Adipocyte (in vitro differentiated cells): ENCODE measurements at regions not wholly inside any gene's neighbourhood (a gene's known extent, or its start where the extent isn't known, plus 50 kb on each side); places are given as distances from the start of the nearest gene placed in this dataset.

ENCODE experiments used
- DNase-seq: peaks from one replicate; pipeline ENCODE4 v3.0.0-alpha.2; 2015; ENCODE audit warnings: low read depth
- H3K27me3 ChIP-seq: replicated peaks from 2 replicates; pipeline ENCODE4 v1.7.0; 2013; ENCODE audit warnings: mild to moderate bottlenecking, low read length, moderate library complexity; ENCODE audit not compliant: control insufficient read depth, insufficient read depth
- H3K36me3 ChIP-seq: 2 replicates; pipeline ENCODE4 v1.7.0; 2013; ENCODE audit warnings: low read length, mild to moderate bottlenecking, moderate library complexity; ENCODE audit not compliant: control insufficient read depth, insufficient read depth, severe bottlenecking
- H3K4me1 ChIP-seq: 2 replicates; pipeline ENCODE4 v1.7.0; 2013; ENCODE audit warnings: mild to moderate bottlenecking, low read length, moderate library complexity; ENCODE audit not compliant: control insufficient read depth, insufficient read depth
- H3K4me3 ChIP-seq: 2 replicates; pipeline ENCODE4 v1.7.0; 2013; ENCODE audit warnings: mild to moderate bottlenecking, low read length, moderate library complexity
- H3K9ac ChIP-seq: 2 replicates; pipeline ENCODE4 v1.7.0; 2013; ENCODE audit warnings: mild to moderate bottlenecking, low read length, moderate library complexity
- H3K9me3 ChIP-seq: 2 replicates; pipeline ENCODE4 v1.7.0; 2013; ENCODE audit warnings: mild to moderate bottlenecking, low read length, moderate library complexity; ENCODE audit not compliant: control insufficient read depth

DNA sequence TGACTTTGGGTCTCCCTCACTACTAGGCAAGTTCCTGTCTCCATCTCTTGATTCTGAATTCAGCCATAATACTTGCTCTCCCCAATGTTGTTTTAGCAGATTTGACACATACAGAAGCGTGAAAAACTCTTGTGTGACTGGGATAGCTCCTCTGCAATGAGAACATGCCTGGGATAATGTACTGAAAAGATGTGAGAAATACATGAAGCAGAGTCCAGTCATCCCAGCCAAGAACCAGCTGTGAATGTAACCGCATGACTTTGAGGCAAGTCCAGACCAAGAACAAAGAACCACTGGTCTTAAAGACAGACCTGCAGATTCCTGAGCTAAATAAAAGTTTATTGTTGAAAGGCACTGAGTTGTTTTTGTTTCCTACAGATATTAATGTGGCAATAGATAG, 135.0 kb downstream of the NMUR2 start:
- DNase-seq = no peak
- Histone ChIP-seq H3K27me3 (no peaks in the 10 kb centered on the region), H3K4me1 (peaks cover 7% of the 10 kb centered on the region), H3K36me3 (no peaks in the 10 kb centered on the region), H3K9ac (no peak overlapping the region), H3K9me3 (no peaks in the 10 kb centered on the region), H3K4me3 (no peak overlapping the region)

DNA sequence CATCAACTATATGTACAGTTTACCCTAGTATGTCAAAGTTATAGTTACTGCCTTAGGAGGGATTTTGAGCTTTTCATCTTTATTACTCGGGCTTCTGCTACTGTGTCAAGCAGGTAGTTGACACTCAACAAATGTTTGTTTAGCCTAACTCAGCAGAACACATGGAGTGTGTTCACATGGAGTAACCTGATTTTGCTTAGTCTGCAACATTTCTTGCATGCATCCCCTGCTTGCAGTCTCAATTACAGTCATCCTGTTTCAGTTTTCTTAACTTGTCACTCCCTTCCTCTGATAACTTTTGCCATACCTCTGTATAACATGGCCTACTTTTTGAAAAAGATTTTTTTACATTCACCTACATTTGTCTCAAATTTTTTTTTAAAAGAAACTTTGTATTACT, 135.5 kb downstream of the NMUR2 start:
- DNase-seq = no peak
- H3K9ac ChIP-seq = no peak overlapping the region

DNA sequence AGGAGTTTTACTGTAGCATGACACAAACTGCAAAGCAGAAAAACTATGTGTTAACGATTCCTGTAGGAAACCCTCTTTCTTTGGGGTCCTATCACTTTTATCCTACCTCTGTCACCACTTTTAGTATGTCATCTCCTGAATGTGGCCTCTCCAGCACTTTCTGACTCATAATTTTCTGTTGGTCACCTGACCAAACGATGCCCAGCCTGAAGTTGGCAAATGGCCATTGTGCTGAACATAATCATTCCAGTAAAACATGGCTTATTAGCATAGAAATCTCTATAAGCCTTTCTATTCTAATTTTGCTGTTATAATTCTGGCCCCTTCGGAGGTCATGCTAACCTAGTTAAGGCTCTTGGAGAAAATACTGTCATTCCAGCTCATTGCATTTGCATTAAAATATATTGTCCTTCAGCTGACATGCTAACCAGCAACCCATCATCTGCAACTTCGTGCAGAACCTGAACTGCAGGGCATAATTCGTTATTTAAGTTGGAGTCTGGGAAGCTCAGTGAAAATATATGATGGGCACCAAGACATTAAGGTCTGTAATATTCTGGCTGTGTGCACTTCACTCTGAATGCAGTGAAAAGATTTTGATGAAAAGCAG, 140.3 kb downstream of the NMUR2 start:
- Histone ChIP-seq H3K9ac (no peak overlapping the region), H3K27me3 (no peaks in the 10 kb centered on the region), H3K9me3 (no peaks in the 10 kb centered on the region), H3K4me3 (no peak overlapping the region), H3K4me1 (peaks cover 2% of the 10 kb centered on the region), H3K36me3 (no peaks in the 10 kb centered on the region)
- no peak for DNase-seq

More for the DNA sequence above, 135.5 kb downstream of the NMUR2 start:
- peaks cover 7% of the 10 kb centered on the region for H3K4me1 ChIP-seq
- no peaks in the 10 kb centered on the region for H3K27me3 ChIP-seq
- no peaks in the 10 kb centered on the region for H3K36me3 ChIP-seq
- H3K9me3 ChIP-seq = no peaks in the 10 kb centered on the region
- no peak overlapping the region for H3K4me3 ChIP-seq

DNA sequence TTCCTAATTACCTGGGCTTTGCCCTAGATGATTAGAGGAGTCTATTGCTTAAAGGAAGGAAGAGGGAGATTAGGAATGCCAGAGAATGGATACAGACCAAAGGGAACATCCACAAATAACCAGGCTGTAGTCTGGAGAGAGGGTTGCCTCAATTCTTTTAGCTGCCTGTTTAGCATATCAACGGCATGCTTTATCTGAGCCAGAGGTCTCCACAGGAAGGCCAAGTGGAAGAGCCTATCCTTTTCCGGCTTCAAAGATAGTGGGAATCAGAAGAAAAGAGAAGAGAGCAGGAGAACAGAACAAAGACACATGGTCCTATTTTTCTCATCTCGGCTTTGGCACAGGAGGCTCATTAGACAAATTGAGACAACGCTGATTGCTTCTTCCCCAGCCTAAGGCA, 142.4 kb downstream of the NMUR2 start:
- Histone ChIP-seq H3K36me3 (no peaks in the 10 kb centered on the region), H3K27me3 (no peaks in the 10 kb centered on the region), H3K4me1 (peaks cover 2% of the 10 kb centered on the region), H3K9ac (no peak overlapping the region), H3K9me3 (no peaks in the 10 kb centered on the region), H3K4me3 (no peak overlapping the region)
- DNase-seq = no peak

DNA sequence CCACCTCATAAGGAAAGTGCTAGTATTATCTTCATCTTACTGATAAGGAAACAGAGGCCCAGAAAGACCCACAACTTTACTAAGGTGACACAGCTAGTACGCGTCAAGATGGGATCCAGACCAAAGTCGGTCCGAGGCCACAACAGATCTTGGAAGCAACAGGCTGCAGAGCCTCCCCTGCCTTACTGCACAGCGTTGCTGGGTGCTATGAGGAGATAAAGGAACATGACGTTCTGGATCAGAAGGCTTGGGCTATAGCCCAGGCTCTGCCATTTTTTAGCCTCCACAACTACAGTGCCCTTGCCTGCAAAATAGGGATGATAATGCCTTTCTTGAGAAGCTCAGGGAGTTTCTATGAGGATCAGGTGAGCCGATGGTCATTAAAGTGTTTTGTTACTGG, 144.1 kb downstream of the NMUR2 start:
- H3K9me3 ChIP-seq = no peaks in the 10 kb centered on the region
- DNase-seq = no peak
- no peak overlapping the region for H3K4me3 ChIP-seq
- H3K4me1 ChIP-seq = peaks cover 2% of the 10 kb centered on the region
- H3K27me3 ChIP-seq = no peaks in the 10 kb centered on the region
- no peaks in the 10 kb centered on the region for H3K36me3 ChIP-seq
- no peak overlapping the region for H3K9ac ChIP-seq

DNA sequence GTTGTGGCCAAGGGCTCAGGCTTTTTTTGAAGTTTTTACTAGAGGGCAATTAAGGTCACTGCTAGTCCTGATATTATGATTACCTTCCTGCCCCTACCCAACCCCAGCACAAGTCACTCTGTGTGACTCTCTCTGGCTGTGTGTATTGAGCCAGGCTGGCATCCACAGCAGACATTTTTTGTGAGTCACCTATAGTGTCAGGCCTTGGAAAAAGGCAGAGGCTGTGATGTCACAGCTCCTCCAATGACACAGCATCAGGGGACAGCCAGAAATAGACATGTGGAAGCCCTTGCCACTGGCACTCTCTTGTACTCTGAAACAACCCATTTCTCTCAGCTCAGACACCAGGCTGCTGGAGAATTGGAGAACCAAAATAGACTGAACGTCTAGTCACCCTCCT, 145.4 kb downstream of the NMUR2 start:
- Histone ChIP-seq H3K4me1 (peaks cover 2% of the 10 kb centered on the region), H3K27me3 (no peaks in the 10 kb centered on the region), H3K9ac (no peak overlapping the region), H3K9me3 (no peaks in the 10 kb centered on the region), H3K36me3 (no peaks in the 10 kb centered on the region), H3K4me3 (no peak overlapping the region)
- DNase-seq = no peak

DNA sequence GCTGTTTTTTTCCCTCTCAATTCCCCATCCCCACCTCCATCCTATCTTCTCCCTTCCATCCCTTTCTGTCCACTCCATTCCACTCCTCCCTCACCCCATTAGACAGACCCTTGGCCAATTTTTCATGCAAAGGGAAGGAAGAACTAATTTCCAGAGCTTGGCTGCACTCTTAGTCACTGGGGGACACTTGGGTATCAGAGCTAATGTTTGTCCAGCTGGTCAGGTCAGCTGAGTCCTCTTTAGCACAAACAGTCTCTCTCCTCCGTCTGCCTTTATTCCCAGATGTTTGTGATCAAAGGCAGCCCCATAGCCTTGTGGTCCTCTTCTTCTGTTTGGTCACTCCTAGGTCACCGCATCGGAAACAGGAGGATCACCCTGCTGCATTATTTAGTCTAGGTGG, 148.5 kb downstream of the NMUR2 start:
- DNase-seq = no peak
- Histone ChIP-seq H3K4me3 (no peak overlapping the region), H3K9me3 (no peaks in the 10 kb centered on the region), H3K4me1 (no peaks in the 10 kb centered on the region), H3K9ac (no peak overlapping the region), H3K36me3 (no peaks in the 10 kb centered on the region), H3K27me3 (no peaks in the 10 kb centered on the region)

DNA sequence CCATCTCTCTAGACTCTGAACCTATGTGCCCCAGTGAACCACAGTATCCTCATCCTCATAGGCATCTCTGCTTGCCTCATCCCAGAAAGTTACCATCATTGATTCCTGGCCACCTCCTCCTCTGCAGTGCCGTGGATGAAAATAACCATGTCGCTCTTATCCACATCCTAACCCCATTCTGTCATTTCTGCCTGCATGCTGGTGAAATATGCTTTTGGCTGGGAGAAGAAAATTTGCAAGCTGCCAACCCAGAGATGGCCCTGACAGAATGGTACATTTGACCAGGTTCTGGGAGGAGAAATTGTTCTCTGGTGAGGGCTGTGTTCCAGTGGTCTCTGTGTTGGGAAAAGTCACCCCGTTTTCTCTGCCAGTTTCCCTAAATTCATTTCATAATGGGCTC, 149.7 kb downstream of the NMUR2 start:
- Histone ChIP-seq H3K9me3 (no peaks in the 10 kb centered on the region), H3K27me3 (no peaks in the 10 kb centered on the region), H3K4me3 (no peak overlapping the region), H3K9ac (no peak overlapping the region), H3K36me3 (no peaks in the 10 kb centered on the region), H3K4me1 (no peaks in the 10 kb centered on the region)
- DNase-seq = no peak

DNA sequence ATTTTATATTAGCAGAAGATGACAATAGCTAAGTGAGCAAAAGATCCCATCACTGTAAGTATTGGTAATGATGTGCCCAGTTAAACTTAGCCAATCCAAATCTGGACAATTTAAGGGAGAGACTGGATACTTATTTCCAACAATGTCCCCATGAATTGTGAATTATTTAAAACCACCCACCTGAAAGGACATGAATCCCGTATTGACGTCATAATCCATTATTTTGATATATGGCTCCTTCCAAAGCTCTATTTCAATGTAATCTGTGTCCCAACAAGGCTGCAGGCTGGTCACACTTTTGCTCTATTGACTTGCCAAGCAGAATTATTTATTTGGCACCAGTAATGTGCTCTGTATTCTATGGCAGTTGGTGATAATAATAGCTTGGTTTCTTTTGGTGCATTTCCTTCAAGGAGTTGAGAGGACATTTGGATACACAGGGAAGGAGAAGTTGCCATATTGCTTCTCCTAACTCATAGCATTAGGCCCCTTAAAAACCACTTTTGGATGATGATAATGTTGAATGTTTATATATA, 157.2 kb downstream of the NMUR2 start:
- no peak overlapping the region for H3K4me3 ChIP-seq

DNA sequence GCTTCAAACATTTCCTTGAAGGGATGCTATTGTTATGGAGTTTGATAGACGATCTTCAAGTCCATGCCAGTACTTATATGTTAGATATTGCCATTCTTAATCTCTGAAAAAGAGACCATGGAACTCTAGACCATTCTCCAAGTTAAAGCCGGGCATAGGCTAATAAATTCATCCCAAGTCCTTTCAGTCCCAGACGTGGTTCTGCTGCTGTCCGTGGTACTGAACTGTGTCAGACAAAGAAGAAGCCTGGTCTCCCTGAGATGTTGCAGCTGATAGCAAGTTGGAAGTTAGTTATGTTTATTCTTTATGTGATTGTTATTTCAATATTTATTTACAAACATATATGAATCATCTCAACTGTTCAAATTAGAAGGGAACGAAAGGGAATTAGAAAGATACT, 158.7 kb downstream of the NMUR2 start:
- Histone ChIP-seq H3K9ac (no peak overlapping the region), H3K9me3 (no peaks in the 10 kb centered on the region), H3K27me3 (no peaks in the 10 kb centered on the region), H3K4me1 (no peaks in the 10 kb centered on the region), H3K4me3 (no peak overlapping the region), H3K36me3 (no peaks in the 10 kb centered on the region)
- DNase-seq = peak; percentile 32

More for the DNA sequence above, 157.2 kb downstream of the NMUR2 start:
- no peaks in the 10 kb centered on the region for H3K4me1 ChIP-seq
- no peaks in the 10 kb centered on the region for H3K36me3 ChIP-seq
- no peaks in the 10 kb centered on the region for H3K9me3 ChIP-seq
- H3K27me3 ChIP-seq = no peaks in the 10 kb centered on the region
- no peak overlapping the region for H3K9ac ChIP-seq
- no peak for DNase-seq

DNA sequence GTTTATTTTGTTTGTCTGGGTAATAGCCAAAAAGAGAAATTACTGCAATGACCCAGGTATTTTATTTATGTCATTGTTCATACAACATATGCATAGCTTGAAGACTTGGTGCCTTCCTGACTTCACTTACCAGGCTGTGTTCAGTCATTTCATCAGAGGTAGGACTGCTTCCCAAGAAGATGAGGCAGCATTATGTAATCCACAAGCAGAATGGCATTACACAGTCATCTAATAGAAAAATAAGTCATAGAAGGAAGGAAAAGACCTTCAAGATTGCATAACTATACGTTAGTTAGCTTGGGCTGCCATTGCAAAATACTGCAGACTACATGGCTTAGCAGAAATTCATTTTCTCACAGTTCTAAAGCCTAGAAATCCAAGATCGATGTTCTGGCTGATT, 167.5 kb downstream of the NMUR2 start:
- Histone ChIP-seq H3K27me3 (no peaks in the 10 kb centered on the region), H3K4me3 (no peak overlapping the region), H3K4me1 (no peaks in the 10 kb centered on the region), H3K9ac (no peak overlapping the region), H3K9me3 (no peaks in the 10 kb centered on the region), H3K36me3 (no peaks in the 10 kb centered on the region)
- no peak for DNase-seq

DNA sequence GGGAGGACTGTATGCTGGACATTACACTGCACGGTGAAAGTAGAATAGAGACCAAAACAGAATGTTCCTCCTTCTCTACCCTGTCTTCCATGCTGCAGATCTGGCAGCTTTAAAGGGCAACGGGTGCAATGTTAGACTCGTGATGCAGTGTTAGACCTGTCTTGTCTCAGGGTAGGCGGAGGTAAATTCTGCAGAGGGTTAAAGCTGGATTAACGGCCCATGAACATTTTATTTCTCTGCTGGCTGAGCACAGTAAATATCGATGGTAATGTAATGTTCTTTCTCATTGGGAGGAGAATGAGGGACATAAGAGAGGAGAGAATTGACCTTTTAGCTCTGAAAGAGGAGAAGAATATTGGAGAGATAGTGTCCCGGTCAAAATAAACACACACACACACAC, 178.9 kb downstream of the NMUR2 start:
- Histone ChIP-seq H3K4me1 (no peaks in the 10 kb centered on the region), H3K36me3 (no peaks in the 10 kb centered on the region), H3K4me3 (no peak overlapping the region), H3K9ac (no peak overlapping the region), H3K9me3 (no peaks in the 10 kb centered on the region), H3K27me3 (no peaks in the 10 kb centered on the region)
- no peak for DNase-seq
